ENCODE measurements at regions not wholly inside any gene's neighbourhood (a gene's known extent, or its start where the extent isn't known, plus 50 kb on each side); places are given as distances from the start of the nearest gene placed in this dataset.
"Not testable (repeated sequence)": the region's sequence is repeated elsewhere in the genome, so short reads cannot be mapped to it uniquely, and the experiment has no call there.

DNA sequence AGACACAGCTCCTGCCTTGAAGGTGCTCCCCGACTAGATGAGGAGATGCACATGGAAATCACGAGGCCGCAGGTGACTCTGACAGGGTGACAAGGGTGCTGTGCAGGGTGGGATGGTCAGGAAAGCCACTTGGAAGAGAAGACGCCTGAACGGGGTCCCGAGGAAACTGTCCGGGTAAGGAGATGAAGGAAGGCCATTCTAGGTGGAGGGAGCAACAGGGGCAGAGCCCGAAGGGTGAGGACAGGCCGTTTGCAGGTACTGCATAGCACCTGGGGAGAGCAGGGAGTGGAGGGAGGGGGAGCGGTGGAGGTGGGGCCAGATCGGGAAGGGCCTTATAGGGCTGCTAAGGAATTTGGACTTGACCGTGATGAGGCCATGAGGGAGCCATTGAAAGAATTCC is 105.6 kb upstream of the DLG1 start:
- H3K23me2 ChIP-seq (ENCODE audit: insufficient read length, low read depth, low read length, poor library complexity, severe bottlenecking), result no peaks in the 10 kb centered on the region
- no peak overlapping the region for H4K5ac ChIP-seq (ENCODE audit: insufficient read length, low read depth, low read length)
- H3K4ac ChIP-seq (ENCODE audit: low read depth, low read length), result no peak overlapping the region
- TF ChIP-seq, protein P1, sequence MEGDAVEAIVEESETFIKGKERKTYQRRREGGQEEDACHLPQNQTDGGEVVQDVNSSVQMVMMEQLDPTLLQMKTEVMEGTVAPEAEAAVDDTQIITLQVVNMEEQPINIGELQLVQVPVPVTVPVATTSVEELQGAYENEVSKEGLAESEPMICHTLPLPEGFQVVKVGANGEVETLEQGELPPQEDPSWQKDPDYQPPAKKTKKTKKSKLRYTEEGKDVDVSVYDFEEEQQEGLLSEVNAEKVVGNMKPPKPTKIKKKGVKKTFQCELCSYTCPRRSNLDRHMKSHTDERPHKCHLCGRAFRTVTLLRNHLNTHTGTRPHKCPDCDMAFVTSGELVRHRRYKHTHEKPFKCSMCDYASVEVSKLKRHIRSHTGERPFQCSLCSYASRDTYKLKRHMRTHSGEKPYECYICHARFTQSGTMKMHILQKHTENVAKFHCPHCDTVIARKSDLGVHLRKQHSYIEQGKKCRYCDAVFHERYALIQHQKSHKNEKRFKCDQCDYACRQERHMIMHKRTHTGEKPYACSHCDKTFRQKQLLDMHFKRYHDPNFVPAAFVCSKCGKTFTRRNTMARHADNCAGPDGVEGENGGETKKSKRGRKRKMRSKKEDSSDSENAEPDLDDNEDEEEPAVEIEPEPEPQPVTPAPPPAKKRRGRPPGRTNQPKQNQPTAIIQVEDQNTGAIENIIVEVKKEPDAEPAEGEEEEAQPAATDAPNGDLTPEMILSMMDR (conservative IDR thresholded peaks at IDR 0.05), result no peak
- Mint-ChIP-seq H3K27ac (no peak overlapping the region), H3K4me3 (no peak overlapping the region), H3K27me3 (ENCODE audit: low read depth) (no peaks in the 10 kb centered on the region; the same call in 1 of the 2 replicates), H3K36me3 (ENCODE audit: insufficient read depth in 1 of 3, low read depth in 3 of 3) (peaks cover 0 to 5% (median 0%) of the 10 kb centered on the region in 3 experiments; a peak in 4 of 7 replicates), H3K4me1 (peaks cover 4 to 27% of the 10 kb centered on the region in 2 experiments; a peak in 2 of 4 replicates), H3K9me3 (peaks cover 2 to 5% of the 10 kb centered on the region in 2 experiments; a peak in 2 of 5 replicates)
- H4K91ac ChIP-seq (ENCODE audit: insufficient read length, low read depth, low read length), result no peak overlapping the region
- no peak overlapping the region for H3K56ac ChIP-seq (ENCODE audit: insufficient read length, low read depth, low read length)
- H2BK5ac ChIP-seq (ENCODE audit: insufficient read length, low read length), result no peak overlapping the region
- H2AFZ ChIP-seq (ENCODE audit: low read length), result no peak overlapping the region
- H3K4me1 ChIP-seq (ENCODE audit: insufficient read depth, low read length), result no peaks in the 10 kb centered on the region; the same call in 1 of the 2 replicates
- no peak overlapping the region for H2BK20ac ChIP-seq (ENCODE audit: low read depth, low read length, poor library complexity, severe bottlenecking)
- no peak overlapping the region for H2BK15ac ChIP-seq (ENCODE audit: low read depth, low read length)
- H3K27ac ChIP-seq (ENCODE audit: insufficient read length, low read depth, low read length), result no peak overlapping the region
- H2BK12ac ChIP-seq (ENCODE audit: insufficient read length, low read depth, low read length), result no peak overlapping the region
- no peak overlapping the region for H3K23ac ChIP-seq (ENCODE audit: insufficient read length, low read depth, low read length)
- H4K20me1 ChIP-seq (ENCODE audit: control insufficient read depth, insufficient read depth, insufficient read length), result no peaks in the 10 kb centered on the region
- no peak overlapping the region for H3K18ac ChIP-seq (ENCODE audit: insufficient read length, low read depth, low read length)
- no peak overlapping the region for H3K14ac ChIP-seq (ENCODE audit: insufficient read depth, low read length)
- DNase-seq, result no peak
- H4K8ac ChIP-seq (replicated peaks; ENCODE audit: insufficient read length, low read depth, low read length), result no peak overlapping the region
- H3K79me1 ChIP-seq (ENCODE audit: insufficient read depth, low read depth, low read length, poor library complexity, severe bottlenecking), result no peaks in the 10 kb centered on the region
- H2BK120ac ChIP-seq (ENCODE audit: low read depth, low read length, poor library complexity, severe bottlenecking), result no peak overlapping the region
- H3K79me2 ChIP-seq (ENCODE audit: insufficient read depth, low read length), result no peaks in the 10 kb centered on the region
- no peak overlapping the region for H3K9ac ChIP-seq (ENCODE audit: extremely low read depth, insufficient read length, low read length)
- WGBS (ENCODE audit: extremely low coverage, insufficient read length, low lambda C conversion rate), result no CpG with 5 or more reads among the region's 12 CpGs
- no peak overlapping the region for H3T11ph ChIP-seq (ENCODE audit: low read length)
- H2AK5ac ChIP-seq (ENCODE audit: insufficient read length, low read length), result no peak overlapping the region
- H3K27me3 ChIP-seq (ENCODE audit: insufficient read depth, low read length), result no peaks in the 10 kb centered on the region; the same call in 1 of the 2 replicates
- no peaks in the 10 kb centered on the region for H3K9me3 ChIP-seq (ENCODE audit: control insufficient read depth, low read depth, low read length)
- H3K4me2 ChIP-seq (ENCODE audit: insufficient read depth, insufficient read length, low read length), result no peak overlapping the region

GRCh38 chr3:197402401-197402800 is 104.0 kb upstream of the DLG1 start:
- not testable (repeated sequence) for H2AFZ ChIP-seq (ENCODE audit: low read length); H3K27me3 Mint-ChIP-seq (ENCODE audit: low read depth); H3K56ac ChIP-seq (ENCODE audit: insufficient read length, low read depth, low read length); H2BK5ac ChIP-seq (ENCODE audit: insufficient read length, low read length); H3K18ac ChIP-seq (ENCODE audit: insufficient read length, low read depth, low read length); H2BK15ac ChIP-seq (ENCODE audit: low read depth, low read length); H3K36me3 Mint-ChIP-seq (ENCODE audit: insufficient read depth in 1 of 3, low read depth in 3 of 3); H3T11ph ChIP-seq (ENCODE audit: low read length); H3K23ac ChIP-seq (ENCODE audit: insufficient read length, low read depth, low read length); H2BK120ac ChIP-seq (ENCODE audit: low read depth, low read length, poor library complexity, severe bottlenecking); H3K4me2 ChIP-seq (ENCODE audit: insufficient read depth, insufficient read length, low read length); H4K8ac ChIP-seq (replicated peaks; ENCODE audit: insufficient read length, low read depth, low read length); H3K4ac ChIP-seq (ENCODE audit: low read depth, low read length); H3K4me1 ChIP-seq (ENCODE audit: insufficient read depth, low read length); H3K79me2 ChIP-seq (ENCODE audit: insufficient read depth, low read length); H3K27me3 ChIP-seq (ENCODE audit: insufficient read depth, low read length); H4K20me1 ChIP-seq (ENCODE audit: control insufficient read depth, insufficient read depth, insufficient read length); DNase-seq; H2BK12ac ChIP-seq (ENCODE audit: insufficient read length, low read depth, low read length); H3K9me3 Mint-ChIP-seq; H2BK20ac ChIP-seq (ENCODE audit: low read depth, low read length, poor library complexity, severe bottlenecking); H3K9ac ChIP-seq (ENCODE audit: extremely low read depth, insufficient read length, low read length); H3K27ac ChIP-seq (ENCODE audit: insufficient read length, low read depth, low read length); H3K9me3 ChIP-seq (ENCODE audit: control insufficient read depth, low read depth, low read length); H3K23me2 ChIP-seq (ENCODE audit: insufficient read length, low read depth, low read length, poor library complexity, severe bottlenecking); H4K91ac ChIP-seq (ENCODE audit: insufficient read length, low read depth, low read length); H2AK5ac ChIP-seq (ENCODE audit: insufficient read length, low read length); H3K4me3 Mint-ChIP-seq; H3K14ac ChIP-seq (ENCODE audit: insufficient read depth, low read length); H3K27ac Mint-ChIP-seq; H3K79me1 ChIP-seq (ENCODE audit: insufficient read depth, low read depth, low read length, poor library complexity, severe bottlenecking); H4K5ac ChIP-seq (ENCODE audit: insufficient read length, low read depth, low read length)
- peaks cover 0 to 18% of the 10 kb centered on the region in 2 experiments; a peak in 2 of 4 replicates for H3K4me1 Mint-ChIP-seq
- WGBS (ENCODE audit: extremely low coverage, insufficient read length, low lambda C conversion rate), result no CpG with 5 or more reads among the region's 9 CpGs

All from H9 (cell line).